Superior temporal gyrus (tissue), 1 donor: ENCODE measurements at regions not wholly inside any gene's neighbourhood (a gene's known extent, or its start where the extent isn't known, plus 50 kb on each side); places are given as distances from the start of the nearest gene placed in this dataset.

Experiments
- DNase-seq: peaks from one replicate; pipeline ENCODE4 v3.0.0-alpha.2; 2016; ENCODE audit errors: extremely low spot score

GRCh38 chr17:12438813-12439586 lies 226.7 kb upstream of the MYOCD start:
- no peak for DNase-seq

- DNase-seq: no peak
Observed at GRCh38 chr17:12445331-12445730, 220.4 kb upstream of the MYOCD start.

GRCh38 chr17:12457493-12457892 lies 208.2 kb upstream of the MYOCD start:
- DNase-seq: no peak

- no peak for DNase-seq
Observed at GRCh38 chr17:12459736-12460135, 206.0 kb upstream of the MYOCD start.

- peak; percentile 47 for DNase-seq
Observed at GRCh38 chr17:12463102-12463501, 202.6 kb upstream of the MYOCD start.

GRCh38 chr17:12472252-12473173 lies 193.2 kb upstream of the MYOCD start:
- DNase-seq: no peak

GRCh38 chr17:12478311-12478710 lies 187.4 kb upstream of the MYOCD start:
- no peak for DNase-seq

GRCh38 chr17:12485361-12485906 lies 180.3 kb upstream of the MYOCD start:
- DNase-seq: no peak

- no peak for DNase-seq
Observed at GRCh38 chr17:12489325-12489724, 176.4 kb upstream of the MYOCD start.

GRCh38 chr17:12492450-12492849 lies 173.2 kb upstream of the MYOCD start:
- DNase-seq: no peak

GRCh38 chr17:12505866-12506265 lies 159.8 kb upstream of the MYOCD start:
- DNase-seq: no peak

GRCh38 chr17:12507026-12507595 lies 158.6 kb upstream of the MYOCD start:
- no peak for DNase-seq

GRCh38 chr17:12509801-12510200 lies 155.9 kb upstream of the MYOCD start:
- DNase-seq: no peak

GRCh38 chr17:12510535-12510934 lies 155.2 kb upstream of the MYOCD start:
- DNase-seq: no peak

- peak; percentile 45 for DNase-seq
Observed at GRCh38 chr17:12512694-12513355, 152.9 kb upstream of the MYOCD start.

GRCh38 chr17:12514596-12514995 lies 151.1 kb upstream of the MYOCD start:
- DNase-seq: no peak

- no peak for DNase-seq
Observed at GRCh38 chr17:12519956-12520594, 145.6 kb upstream of the MYOCD start.

- DNase-seq: no peak
Observed at GRCh38 chr17:12521416-12521815, 144.3 kb upstream of the MYOCD start.

- DNase-seq: no peak
Observed at GRCh38 chr17:12522336-12522735, 143.4 kb upstream of the MYOCD start.

GRCh38 chr17:12522743-12523183 lies 142.9 kb upstream of the MYOCD start:
- no peak for DNase-seq

GRCh38 chr17:12523244-12523643 lies 142.4 kb upstream of the MYOCD start:
- DNase-seq: no peak
